WTC11 (cell line): ENCODE measurements at regions not wholly inside any gene's neighbourhood (a gene's known extent, or its start where the extent isn't known, plus 50 kb on each side); places are given as distances from the start of the nearest gene placed in this dataset.

Experiments
- CREM ChIP-seq: sonication (generic); formaldehyde crosslinking; IDR thresholded peaks from 2 replicates; pipeline ENCODE4 v1.8.1; 2022; ENCODE audit warnings: mild to moderate bottlenecking, missing genetic modification reagents, moderate library complexity
- GABPB1 ChIP-seq: sonication (generic); formaldehyde crosslinking; IDR thresholded peaks from 2 replicates; pipeline ENCODE4 v1.8.1; 2023; ENCODE audit warnings: mild to moderate bottlenecking, missing genetic modification reagents
- NR2C2 ChIP-seq: sonication (generic); formaldehyde crosslinking; IDR thresholded peaks from 2 replicates; pipeline ENCODE4 v1.8.0; 2022; ENCODE audit warnings: mild to moderate bottlenecking, missing genetic modification reagents
- RELA ChIP-seq: sonication (generic); formaldehyde crosslinking; IDR thresholded peaks from 2 replicates; pipeline ENCODE4 v1.8.1; 2022; ENCODE audit warnings: missing genetic modification reagents, mild to moderate bottlenecking, borderline replicate concordance
- SP1 ChIP-seq: sonication (generic); formaldehyde crosslinking; conservative IDR thresholded peaks from 2 replicates; pipeline ENCODE4 v1.8.1; 2022; ENCODE audit warnings: missing genetic modification reagents
- ZBTB21 ChIP-seq: sonication (generic); formaldehyde crosslinking; IDR thresholded peaks from 2 replicates; pipeline ENCODE4 v1.8.1; 2023; ENCODE audit warnings: mild to moderate bottlenecking, missing genetic modification reagents, borderline replicate concordance
- ZNF232 ChIP-seq: sonication (generic); formaldehyde crosslinking; IDR thresholded peaks from 2 replicates; pipeline ENCODE4 v1.8.0; 2022; ENCODE audit warnings: mild to moderate bottlenecking, missing genetic modification reagents
- TF ChIP-seq, protein P1 (sequence below): sonication (generic); formaldehyde crosslinking; IDR thresholded peaks from 2 replicates; pipeline ENCODE4 v1.8.0; 2022; ENCODE audit warnings: mild to moderate bottlenecking, missing genetic modification reagents
- TF ChIP-seq, protein P2 (sequence below): fragments of 200-600 bp; IDR thresholded peaks from 2 replicates; pipeline ENCODE4 v1.8.0; 2022; ENCODE audit warnings: antibody characterized with exemption
- TF ChIP-seq, protein P3 (sequence below): sonication (generic); formaldehyde crosslinking; IDR thresholded peaks from 2 replicates; pipeline ENCODE4 v1.8.1; 2023; ENCODE audit warnings: mild to moderate bottlenecking, missing genetic modification reagents, moderate library complexity

DNA sequence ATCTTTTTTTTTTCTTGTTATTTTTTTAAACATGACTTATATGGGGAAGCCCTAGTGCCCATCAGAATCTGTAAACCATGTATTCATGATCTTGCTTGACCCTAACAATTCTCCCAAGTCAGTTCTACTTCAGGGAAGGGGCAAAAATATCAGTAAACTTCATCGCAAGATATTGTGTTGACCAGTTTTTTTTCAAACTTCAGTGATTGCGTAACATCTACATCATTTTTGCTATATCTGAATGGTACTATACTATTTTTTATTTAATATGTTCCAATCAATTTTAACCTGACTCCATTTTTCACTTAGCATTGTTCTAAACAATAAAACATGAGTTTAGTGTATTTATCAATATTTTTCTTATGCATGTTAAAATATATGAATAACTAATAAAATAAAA, 221.2 kb downstream of the NKX6-1 start:
- TF ChIP-seq ZNF232 (CRISPR knock-in tag) (no peak), ZBTB21 (CRISPR knock-in tag) (no peak), SP1 (CRISPR knock-in tag) (no peak), RELA (no peak), CREM (CRISPR knock-in tag) (no peak), GABPB1 (CRISPR knock-in tag) (no peak), NR2C2 (CRISPR knock-in tag) (no peak)
- TF ChIP-seq, protein P1, sequence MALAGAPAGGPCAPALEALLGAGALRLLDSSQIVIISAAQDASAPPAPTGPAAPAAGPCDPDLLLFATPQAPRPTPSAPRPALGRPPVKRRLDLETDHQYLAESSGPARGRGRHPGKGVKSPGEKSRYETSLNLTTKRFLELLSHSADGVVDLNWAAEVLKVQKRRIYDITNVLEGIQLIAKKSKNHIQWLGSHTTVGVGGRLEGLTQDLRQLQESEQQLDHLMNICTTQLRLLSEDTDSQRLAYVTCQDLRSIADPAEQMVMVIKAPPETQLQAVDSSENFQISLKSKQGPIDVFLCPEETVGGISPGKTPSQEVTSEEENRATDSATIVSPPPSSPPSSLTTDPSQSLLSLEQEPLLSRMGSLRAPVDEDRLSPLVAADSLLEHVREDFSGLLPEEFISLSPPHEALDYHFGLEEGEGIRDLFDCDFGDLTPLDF (CRISPR knock-in tag) = no peak
- TF ChIP-seq, protein P2, sequence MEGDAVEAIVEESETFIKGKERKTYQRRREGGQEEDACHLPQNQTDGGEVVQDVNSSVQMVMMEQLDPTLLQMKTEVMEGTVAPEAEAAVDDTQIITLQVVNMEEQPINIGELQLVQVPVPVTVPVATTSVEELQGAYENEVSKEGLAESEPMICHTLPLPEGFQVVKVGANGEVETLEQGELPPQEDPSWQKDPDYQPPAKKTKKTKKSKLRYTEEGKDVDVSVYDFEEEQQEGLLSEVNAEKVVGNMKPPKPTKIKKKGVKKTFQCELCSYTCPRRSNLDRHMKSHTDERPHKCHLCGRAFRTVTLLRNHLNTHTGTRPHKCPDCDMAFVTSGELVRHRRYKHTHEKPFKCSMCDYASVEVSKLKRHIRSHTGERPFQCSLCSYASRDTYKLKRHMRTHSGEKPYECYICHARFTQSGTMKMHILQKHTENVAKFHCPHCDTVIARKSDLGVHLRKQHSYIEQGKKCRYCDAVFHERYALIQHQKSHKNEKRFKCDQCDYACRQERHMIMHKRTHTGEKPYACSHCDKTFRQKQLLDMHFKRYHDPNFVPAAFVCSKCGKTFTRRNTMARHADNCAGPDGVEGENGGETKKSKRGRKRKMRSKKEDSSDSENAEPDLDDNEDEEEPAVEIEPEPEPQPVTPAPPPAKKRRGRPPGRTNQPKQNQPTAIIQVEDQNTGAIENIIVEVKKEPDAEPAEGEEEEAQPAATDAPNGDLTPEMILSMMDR = no peak
- TF ChIP-seq, protein P3, sequence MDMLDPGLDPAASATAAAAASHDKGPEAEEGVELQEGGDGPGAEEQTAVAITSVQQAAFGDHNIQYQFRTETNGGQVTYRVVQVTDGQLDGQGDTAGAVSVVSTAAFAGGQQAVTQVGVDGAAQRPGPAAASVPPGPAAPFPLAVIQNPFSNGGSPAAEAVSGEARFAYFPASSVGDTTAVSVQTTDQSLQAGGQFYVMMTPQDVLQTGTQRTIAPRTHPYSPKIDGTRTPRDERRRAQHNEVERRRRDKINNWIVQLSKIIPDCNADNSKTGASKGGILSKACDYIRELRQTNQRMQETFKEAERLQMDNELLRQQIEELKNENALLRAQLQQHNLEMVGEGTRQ = no peak
